ENCODE measurements at regions not wholly inside any gene's neighbourhood (a gene's known extent, or its start where the extent isn't known, plus 50 kb on each side); places are given as distances from the start of the nearest gene placed in this dataset.

DNA sequence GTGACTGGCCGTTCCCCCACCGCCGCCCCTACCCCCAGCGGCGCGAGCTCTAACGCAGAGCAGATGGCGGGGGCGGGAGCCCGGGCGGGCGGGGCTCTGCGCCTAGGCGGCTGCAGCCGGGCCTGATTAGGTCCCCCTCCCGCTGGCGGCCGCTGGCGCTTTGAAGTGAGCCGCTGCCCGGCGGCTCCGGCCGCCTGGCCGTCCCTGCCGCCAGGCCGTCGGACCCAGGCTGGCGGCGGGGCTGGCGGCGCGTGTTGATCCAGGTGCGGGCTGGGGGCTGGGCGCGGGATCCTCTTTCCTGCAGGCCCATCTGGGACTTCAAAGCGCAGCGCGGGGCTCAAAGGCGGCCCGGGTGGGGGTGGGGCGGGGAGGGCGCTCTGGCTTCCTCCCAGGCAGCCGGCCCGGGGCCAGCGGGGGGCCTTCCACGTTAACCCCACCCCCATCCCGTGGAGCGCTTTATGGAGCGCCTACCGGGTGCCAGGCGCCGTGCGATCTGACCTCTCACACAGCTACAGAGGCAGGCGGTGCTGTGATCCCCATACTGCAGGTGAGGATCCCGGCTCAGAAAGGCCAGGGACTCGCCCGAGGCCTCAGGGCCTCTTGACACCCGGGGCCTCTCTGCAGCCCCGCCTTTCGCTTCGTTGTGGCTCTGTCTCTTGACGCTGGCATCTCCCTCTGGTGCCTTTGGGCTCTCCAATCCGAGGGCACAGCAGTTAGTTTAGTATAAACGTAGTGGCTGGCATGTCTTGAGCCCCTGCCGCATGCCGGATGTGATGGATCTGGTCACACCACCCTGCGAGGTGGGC, 80.0 kb upstream of the NKD1 start:
- Histone ChIP-seq H3K27ac (ENCODE audit: low read depth in 1 of 2, low read length in 1 of 2) (no peak overlapping the region), H3K27me3 (ENCODE audit: control insufficient read depth in 3 of 3, insufficient read depth in 3 of 3, low read length in 2 of 3) (peaks cover 0 to 5% (median 0%) of the 10 kb centered on the region in 3 donors), H3K9ac (ENCODE audit: insufficient read depth in 1 of 2, low read length in 2 of 2) (peak overlapping the region; percentile 5 to 17), H3K9me3 (ENCODE audit: control insufficient read depth in 4 of 4, insufficient read depth in 3 of 4, low read length in 3 of 4) (peaks cover 0 to 3% (median 0%) of the 10 kb centered on the region in 4 donors), H3K4me3 (no peak overlapping the region), H3K36me3 (ENCODE audit: control insufficient read depth in 4 of 4, insufficient read depth in 4 of 4, low read length in 4 of 4) (no peaks in the 10 kb centered on the region), H3K4me1 (ENCODE audit: control insufficient read depth in 5 of 5, insufficient read depth in 5 of 5, low read length in 5 of 5) (peaks cover 0 to 10% (median 0%) of the 10 kb centered on the region in 5 donors)
- TF ChIP-seq, protein P1, sequence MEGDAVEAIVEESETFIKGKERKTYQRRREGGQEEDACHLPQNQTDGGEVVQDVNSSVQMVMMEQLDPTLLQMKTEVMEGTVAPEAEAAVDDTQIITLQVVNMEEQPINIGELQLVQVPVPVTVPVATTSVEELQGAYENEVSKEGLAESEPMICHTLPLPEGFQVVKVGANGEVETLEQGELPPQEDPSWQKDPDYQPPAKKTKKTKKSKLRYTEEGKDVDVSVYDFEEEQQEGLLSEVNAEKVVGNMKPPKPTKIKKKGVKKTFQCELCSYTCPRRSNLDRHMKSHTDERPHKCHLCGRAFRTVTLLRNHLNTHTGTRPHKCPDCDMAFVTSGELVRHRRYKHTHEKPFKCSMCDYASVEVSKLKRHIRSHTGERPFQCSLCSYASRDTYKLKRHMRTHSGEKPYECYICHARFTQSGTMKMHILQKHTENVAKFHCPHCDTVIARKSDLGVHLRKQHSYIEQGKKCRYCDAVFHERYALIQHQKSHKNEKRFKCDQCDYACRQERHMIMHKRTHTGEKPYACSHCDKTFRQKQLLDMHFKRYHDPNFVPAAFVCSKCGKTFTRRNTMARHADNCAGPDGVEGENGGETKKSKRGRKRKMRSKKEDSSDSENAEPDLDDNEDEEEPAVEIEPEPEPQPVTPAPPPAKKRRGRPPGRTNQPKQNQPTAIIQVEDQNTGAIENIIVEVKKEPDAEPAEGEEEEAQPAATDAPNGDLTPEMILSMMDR (IDR thresholded peaks at IDR 0.05; ENCODE audit: control extremely low read depth, extremely low read depth) = no peak
- 6 to 7% methylated on average over 58 to 68 of the region's 68 CpGs for WGBS, 2 donors
- no peak for ATAC-seq (ENCODE audit: insufficient read depth, low FRiP score)
- peak; percentile 56 to 78 (median 62) for DNase-seq

DNA sequence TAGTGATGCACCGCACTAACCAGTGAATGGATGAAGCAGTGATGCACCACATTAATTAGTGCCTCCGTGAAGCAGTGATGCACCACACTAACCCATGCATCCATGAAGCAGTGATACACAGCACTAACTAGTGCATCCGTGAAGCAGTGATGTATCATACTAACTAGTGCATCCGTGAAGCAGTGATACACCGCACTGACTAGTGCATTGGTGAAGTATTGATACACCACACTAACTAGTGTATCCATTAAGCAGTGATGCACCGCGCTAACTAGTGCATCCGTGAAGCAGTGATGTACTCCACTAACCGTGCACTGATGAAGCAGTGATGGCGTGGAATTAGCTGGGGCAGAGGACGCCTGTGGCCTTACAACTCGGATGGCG, 80.6 kb upstream of the NKD1 start:
- Histone ChIP-seq H3K36me3 (ENCODE audit: control insufficient read depth in 4 of 4, insufficient read depth in 4 of 4, low read length in 4 of 4) (no peaks in the 10 kb centered on the region), H3K4me3 (no peak overlapping the region), H3K9ac (ENCODE audit: insufficient read depth in 1 of 2, low read length in 2 of 2) (no peak overlapping the region), H3K27me3 (ENCODE audit: control insufficient read depth in 3 of 3, insufficient read depth in 3 of 3, low read length in 2 of 3) (peaks cover 0 to 5% (median 0%) of the 10 kb centered on the region in 3 donors), H3K27ac (ENCODE audit: low read depth in 1 of 2, low read length in 1 of 2) (no peak overlapping the region), H3K9me3 (ENCODE audit: control insufficient read depth in 4 of 4, insufficient read depth in 3 of 4, low read length in 3 of 4) (peaks cover 0 to 2% (median 0%) of the 10 kb centered on the region in 4 donors), H3K4me1 (ENCODE audit: control insufficient read depth in 5 of 5, insufficient read depth in 5 of 5, low read length in 5 of 5) (peaks cover 0 to 10% (median 0%) of the 10 kb centered on the region in 5 donors)
- DNase-seq (no peak), ATAC-seq (ENCODE audit: insufficient read depth, low FRiP score) (no peak)
- 54% methylated on average over 13 of the region's 13 CpGs for WGBS, 2 donors
- TF ChIP-seq, protein P1 (IDR thresholded peaks at IDR 0.05; ENCODE audit: control extremely low read depth, extremely low read depth) = no peak

DNA sequence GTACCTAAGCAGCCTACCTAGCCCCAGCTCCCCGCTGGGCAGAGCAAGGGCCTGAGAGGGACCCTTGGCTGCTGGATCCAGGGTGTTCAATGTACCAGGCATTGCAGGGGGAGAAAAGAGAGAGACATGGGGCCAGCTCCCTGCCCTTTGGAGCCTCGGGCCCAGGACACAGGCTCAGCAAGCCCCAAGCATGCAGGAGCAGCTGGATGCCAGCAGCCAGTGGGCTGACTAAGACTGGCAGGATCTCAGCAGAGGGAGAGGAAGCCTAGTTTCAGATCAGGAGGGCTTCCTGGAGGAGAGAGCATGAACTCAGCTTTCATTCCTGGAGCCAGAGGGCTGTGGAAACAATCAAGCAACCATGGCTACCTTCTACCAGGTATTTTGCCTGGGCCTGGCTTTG, 82.0 kb upstream of the NKD1 start:
- H3K27ac ChIP-seq (ENCODE audit: low read depth in 1 of 2, low read length in 1 of 2) = no peak overlapping the region
- no peak overlapping the region for H3K9ac ChIP-seq (ENCODE audit: insufficient read depth in 1 of 2, low read length in 2 of 2)
- peaks cover 0 to 2% (median 0%) of the 10 kb centered on the region in 4 donors for H3K9me3 ChIP-seq (ENCODE audit: control insufficient read depth in 4 of 4, insufficient read depth in 3 of 4, low read length in 3 of 4)
- no peak for DNase-seq
- H3K27me3 ChIP-seq (ENCODE audit: control insufficient read depth in 3 of 3, insufficient read depth in 3 of 3, low read length in 2 of 3) = peaks cover 0 to 5% (median 0%) of the 10 kb centered on the region in 3 donors
- ATAC-seq (ENCODE audit: insufficient read depth, low FRiP score) = no peak
- 94% methylated on average over 2 of the region's 2 CpGs for WGBS, 2 donors
- H3K4me1 ChIP-seq (ENCODE audit: control insufficient read depth in 5 of 5, insufficient read depth in 5 of 5, low read length in 5 of 5) = peaks cover 0 to 10% (median 0%) of the 10 kb centered on the region in 5 donors
- TF ChIP-seq, protein P1 (IDR thresholded peaks at IDR 0.05; ENCODE audit: control extremely low read depth, extremely low read depth) = no peak
- no peaks in the 10 kb centered on the region for H3K36me3 ChIP-seq (ENCODE audit: control insufficient read depth in 4 of 4, insufficient read depth in 4 of 4, low read length in 4 of 4)
- no peak overlapping the region for H3K4me3 ChIP-seq
